HG03196 (cell line): ENCODE measurements at regions not wholly inside any gene's neighbourhood (a gene's known extent, or its start where the extent isn't known, plus 50 kb on each side); places are given as distances from the start of the nearest gene placed in this dataset.
"Not testable (repeated sequence)": the region's sequence is repeated elsewhere in the genome, so short reads cannot be mapped to it uniquely, and the experiment has no call there.

Source experiments
- ATAC-seq: cut with Tn5 transposase; IDR thresholded peaks from one replicate; pipeline ENCODE4 v1.9.1; 2021; ENCODE audit not compliant: unreplicated experiment

GRCh38 chr10:90018819-90019218 lies 317.4 kb downstream of the KIF20B start:
- ATAC-seq, result no peak

GRCh38 chr10:90020506-90020905 lies 319.1 kb downstream of the KIF20B start:
- no peak for ATAC-seq

- ATAC-seq, result no peak
Observed at GRCh38 chr10:90023950-90024349, 322.6 kb downstream of the KIF20B start.

DNA sequence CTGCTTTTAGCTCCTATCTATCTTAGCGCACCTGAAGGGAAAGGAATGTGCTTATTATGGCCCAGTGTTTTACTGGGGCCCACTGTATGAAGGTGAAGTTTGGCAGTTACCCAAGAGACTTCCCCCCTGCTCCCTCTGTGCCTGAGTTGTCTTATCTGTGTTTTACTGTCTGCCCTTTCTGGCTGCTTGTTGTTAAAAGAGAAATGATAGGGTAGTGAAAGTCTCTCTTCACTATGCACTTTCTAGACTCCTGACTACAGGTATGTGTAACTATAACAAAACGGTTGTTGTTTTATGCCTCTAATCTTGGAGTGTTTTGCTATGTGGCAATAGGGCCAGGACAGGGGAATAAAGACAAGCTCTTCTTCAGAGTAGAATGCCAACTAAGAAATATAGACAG lies 326.9 kb downstream of the KIF20B start:
- no peak for ATAC-seq

DNA sequence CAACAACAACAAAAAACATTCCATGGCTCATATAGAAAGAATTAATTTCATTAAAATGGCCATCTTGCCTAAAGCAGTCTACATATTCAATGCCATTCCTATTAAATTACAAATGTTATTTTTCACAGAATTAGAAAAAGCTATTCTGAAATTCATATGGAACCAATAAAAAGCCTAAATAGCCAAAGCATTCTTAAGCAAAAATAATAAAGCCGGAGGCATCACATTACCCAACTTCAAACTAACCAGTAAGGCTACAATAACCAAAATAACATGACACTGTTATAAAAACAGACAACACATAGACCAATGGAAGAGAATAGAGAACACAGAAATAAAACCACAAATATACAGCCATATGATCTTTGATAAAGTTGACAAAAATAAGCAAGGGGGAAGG lies 330.4 kb downstream of the KIF20B start:
- ATAC-seq, result no peak

DNA sequence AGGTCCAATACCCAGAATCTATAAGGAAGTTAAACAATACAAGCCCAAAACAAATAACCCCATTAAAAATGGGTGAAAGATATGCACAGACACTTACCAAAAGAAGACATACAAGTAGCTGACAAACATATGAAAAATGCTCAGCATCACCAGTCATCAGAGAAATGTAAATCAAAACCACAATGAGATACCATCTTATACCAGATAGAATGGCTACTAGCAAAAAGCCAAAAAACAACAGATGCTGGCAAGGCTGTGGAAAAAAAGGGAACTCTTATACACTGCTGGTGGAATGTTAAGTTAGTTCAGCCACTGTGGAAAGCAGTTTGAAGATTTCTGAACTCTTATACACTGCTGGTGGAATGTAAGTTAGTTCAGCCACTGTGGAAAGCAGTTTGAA lies 331.1 kb downstream of the KIF20B start:
- ATAC-seq, result no peak

GRCh38 chr10:90034862-90035261 lies 333.5 kb downstream of the KIF20B start:
- not testable (repeated sequence) for ATAC-seq

DNA sequence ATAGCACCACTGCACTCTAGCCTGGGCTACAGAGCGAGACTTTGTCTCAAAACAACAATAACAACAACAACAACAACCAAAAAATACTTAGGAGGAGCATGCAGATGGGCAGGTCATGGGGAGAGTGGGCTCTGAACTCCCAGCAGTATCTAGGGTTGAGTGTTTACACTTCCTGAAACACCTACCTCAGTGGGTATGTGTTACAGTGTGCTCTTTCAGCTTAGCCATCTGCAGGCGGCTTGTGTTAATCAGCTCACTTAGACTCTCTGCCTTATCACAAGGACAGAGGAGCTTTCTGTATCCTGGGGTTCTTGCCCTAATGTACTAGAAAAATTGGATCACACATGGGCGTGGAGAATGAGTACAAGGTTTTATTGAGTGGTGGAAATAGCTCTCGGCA lies 340.2 kb downstream of the KIF20B start:
- ATAC-seq, result no peak

- ATAC-seq, result no peak
Observed at GRCh38 chr10:90042075-90042474, 340.7 kb downstream of the KIF20B start.

GRCh38 chr10:90047243-90047729 lies 345.9 kb downstream of the KIF20B start:
- ATAC-seq, result peak; percentile 87

DNA sequence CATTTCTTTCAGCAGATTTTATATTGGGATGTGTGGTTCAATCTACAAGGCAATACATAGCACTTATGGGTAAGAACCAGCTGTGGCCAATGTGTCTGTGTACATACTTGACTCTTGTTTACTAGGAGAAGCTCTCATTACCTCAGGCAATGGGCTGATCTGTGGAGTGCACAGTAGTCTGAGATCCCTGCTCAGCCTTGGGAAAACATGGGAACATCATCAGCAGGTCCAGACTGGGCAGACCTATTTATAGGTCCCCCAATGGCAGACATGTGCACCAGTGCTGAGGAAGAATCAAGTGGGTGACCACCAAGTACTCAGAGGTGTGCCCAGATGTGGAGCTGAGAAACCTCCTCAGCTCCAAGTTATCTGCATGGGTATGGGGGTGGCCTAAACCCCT lies 349.7 kb downstream of the KIF20B start:
- peak; percentile 5 for ATAC-seq

DNA sequence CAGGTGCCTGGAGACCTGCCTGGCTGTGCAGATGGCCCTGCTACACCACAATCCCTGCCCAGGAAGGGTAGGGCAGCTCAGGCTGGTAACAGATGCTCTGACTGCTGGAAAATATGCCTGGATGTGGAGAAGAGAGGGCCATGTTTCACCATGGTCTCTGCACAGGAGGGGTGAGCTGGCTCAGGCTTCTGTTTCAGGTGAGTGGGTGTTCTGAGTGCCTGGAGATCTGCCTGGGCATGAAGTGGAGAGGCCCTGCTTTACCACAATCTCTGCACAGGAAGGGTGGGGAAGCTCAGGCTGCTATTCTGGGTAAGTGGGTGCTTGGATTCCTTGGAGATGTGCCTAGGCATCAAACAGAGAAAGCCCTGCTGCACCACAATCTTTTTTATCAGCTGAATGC lies 350.1 kb downstream of the KIF20B start:
- peak; percentile 30 for ATAC-seq

DNA sequence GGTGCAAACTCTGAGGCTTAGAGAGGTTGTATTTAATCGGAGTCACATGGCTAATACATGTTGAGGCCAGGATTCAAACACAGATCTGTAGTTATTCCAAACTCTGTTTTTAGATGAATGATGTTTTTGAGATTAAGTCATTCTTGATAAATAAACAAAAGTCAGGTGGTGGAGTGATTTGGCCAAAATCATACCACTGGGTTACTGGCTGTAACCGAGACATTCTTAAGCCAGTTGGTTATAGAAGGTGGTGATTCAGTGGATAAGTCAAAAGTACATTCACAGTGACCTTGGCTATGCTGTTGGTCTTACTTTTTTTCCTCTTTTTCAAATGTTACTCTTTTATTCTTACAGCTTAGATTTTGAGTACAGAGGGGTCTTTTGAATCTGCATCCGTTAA lies 361.4 kb downstream of the KIF20B start:
- no peak for ATAC-seq

GRCh38 chr10:90064295-90064694 lies 362.9 kb downstream of the KIF20B start:
- no peak for ATAC-seq

- ATAC-seq, result no peak
Observed at GRCh38 chr10:90066435-90066834, 365.0 kb downstream of the KIF20B start.

- ATAC-seq, result no peak
Observed at GRCh38 chr10:90075995-90076394, 374.6 kb downstream of the KIF20B start.

GRCh38 chr10:90079819-90080218 lies 378.4 kb downstream of the KIF20B start:
- no peak for ATAC-seq

DNA sequence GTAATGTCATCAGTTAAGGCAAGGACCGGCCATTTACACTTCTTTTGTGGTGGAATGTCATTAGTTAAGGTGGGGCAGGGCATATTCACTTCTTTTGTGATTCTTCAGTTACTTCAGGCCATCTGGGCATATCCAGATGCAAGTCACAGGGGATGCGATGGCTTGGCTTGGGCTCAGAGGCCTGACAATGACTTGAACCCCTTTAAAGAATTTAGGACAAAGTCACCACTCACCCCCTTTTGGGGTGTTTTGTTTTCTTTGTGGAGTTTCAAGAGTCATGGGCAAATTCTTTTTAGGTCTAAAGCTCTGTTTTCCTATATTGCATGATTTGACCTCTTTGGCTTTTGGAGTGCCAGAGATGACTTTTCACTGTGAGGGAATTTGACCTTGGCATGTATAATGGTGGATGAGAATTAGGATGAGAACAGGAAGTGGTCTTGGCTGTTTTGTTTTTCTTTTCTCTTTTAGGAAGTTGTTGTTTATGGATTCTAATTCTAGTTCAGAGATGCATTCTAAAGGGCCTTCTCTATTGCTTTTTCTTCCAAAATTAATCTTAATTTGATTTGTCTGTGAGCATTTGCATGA lies 385.3 kb downstream of the KIF20B start:
- not testable (repeated sequence) for ATAC-seq

DNA sequence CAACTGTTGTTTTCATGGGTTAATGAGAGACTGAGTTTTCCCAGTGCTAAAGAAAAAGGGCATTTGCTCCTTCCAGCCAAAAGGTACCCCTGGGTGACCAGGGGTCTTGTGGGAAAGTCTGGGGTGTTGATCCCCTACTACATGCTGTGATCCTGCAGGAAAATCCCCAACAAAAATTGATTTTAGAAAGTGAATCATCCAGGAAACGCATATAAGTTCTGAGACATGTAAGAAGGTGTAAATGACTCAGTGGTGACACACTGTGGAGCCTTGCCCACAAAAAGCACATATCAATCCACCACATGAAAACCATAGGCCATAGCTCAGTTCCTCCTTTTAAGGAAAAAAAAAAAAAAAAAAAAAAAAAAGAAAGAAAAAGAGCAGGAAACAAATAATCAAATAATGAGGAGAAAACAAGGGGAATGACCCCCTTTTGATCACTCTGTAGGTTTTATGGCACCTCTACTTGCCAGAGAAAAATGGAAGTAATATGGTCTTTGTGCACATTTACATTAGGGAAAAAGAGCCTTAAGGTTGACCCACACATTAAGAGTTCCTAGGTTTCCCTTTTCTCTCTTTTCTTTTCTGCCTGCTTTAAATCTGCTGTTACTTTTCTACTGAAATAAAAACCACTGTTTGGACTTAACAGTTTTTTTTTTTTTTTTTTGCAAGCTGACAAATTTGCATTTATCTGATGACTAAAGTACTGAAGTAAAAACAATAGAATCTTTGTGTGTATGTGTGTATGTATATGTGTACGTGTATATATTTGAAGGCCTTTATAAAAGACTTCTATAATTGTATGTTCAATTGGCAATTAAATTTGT lies 386.0 kb downstream of the KIF20B start:
- peak; percentile 97 for ATAC-seq

GRCh38 chr10:90088024-90088317 lies 386.6 kb downstream of the KIF20B start:
- ATAC-seq, result no peak

DNA sequence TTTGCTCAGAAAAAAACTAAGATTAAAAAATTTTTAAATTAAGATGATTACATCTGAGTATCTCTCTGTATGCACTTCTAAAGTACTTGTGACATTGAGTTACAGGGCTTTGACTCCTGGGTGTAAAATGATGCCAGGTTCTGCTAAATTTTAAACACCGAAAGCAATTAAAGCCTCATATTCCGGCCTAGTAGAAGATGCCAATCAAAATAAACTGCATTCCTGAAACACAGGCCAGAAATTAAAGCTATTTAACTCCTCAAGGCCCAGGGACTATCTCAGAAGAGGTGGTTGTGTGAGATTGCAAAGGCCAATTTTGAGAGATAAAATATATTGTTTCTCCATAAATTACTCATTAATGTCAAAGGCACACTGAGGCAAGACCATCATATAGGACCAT lies 388.3 kb downstream of the KIF20B start:
- ATAC-seq, result no peak

GRCh38 chr10:90096196-90096595 lies 394.8 kb downstream of the KIF20B start:
- no peak for ATAC-seq

GRCh38 chr10:90107581-90107980 lies 406.2 kb downstream of the KIF20B start:
- ATAC-seq, result not testable (repeated sequence)
